GM19328 (cell line): ENCODE measurements at regions not wholly inside any gene's neighbourhood (a gene's known extent, or its start where the extent isn't known, plus 50 kb on each side); places are given as distances from the start of the nearest gene placed in this dataset.

ENCODE experiments used
- ATAC-seq: cut with Tn5 transposase; IDR thresholded peaks from one replicate; pipeline ENCODE4 v1.9.1; 2021; ENCODE audit warnings: mild to moderate bottlenecking, moderate library complexity; ENCODE audit not compliant: unreplicated experiment

- no peak for ATAC-seq
Observed at GRCh38 chr6:47151232-47151898, 109.2 kb upstream of the ADGRF1 start.

- no peak for ATAC-seq
Observed at GRCh38 chr6:47149554-47149953, 107.4 kb upstream of the ADGRF1 start.

- no peak for ATAC-seq
Observed at GRCh38 chr6:47149066-47149465, 106.9 kb upstream of the ADGRF1 start.

- ATAC-seq: no peak
Observed at GRCh38 chr6:47147836-47148344, 105.8 kb upstream of the ADGRF1 start.

GRCh38 chr6:47147175-47147727 lies 105.1 kb upstream of the ADGRF1 start:
- ATAC-seq: no peak

GRCh38 chr6:47146431-47147174 lies 104.5 kb upstream of the ADGRF1 start:
- no peak for ATAC-seq

GRCh38 chr6:47145212-47145611 lies 103.1 kb upstream of the ADGRF1 start:
- no peak for ATAC-seq

GRCh38 chr6:47144306-47144705 lies 102.2 kb upstream of the ADGRF1 start:
- ATAC-seq: no peak

GRCh38 chr6:47141963-47142362 lies 99.8 kb upstream of the ADGRF1 start:
- ATAC-seq: no peak

- no peak for ATAC-seq
Observed at GRCh38 chr6:47141171-47141570, 99.0 kb upstream of the ADGRF1 start.

- no peak for ATAC-seq
Observed at GRCh38 chr6:47138046-47138445, 95.9 kb upstream of the ADGRF1 start.

GRCh38 chr6:47137073-47137472 lies 94.9 kb upstream of the ADGRF1 start:
- no peak for ATAC-seq

GRCh38 chr6:47135772-47136171 lies 93.6 kb upstream of the ADGRF1 start:
- no peak for ATAC-seq

- ATAC-seq: no peak
Observed at GRCh38 chr6:47134476-47135189, 92.5 kb upstream of the ADGRF1 start.

GRCh38 chr6:47133230-47134000 lies 91.3 kb upstream of the ADGRF1 start:
- no peak for ATAC-seq

- ATAC-seq: no peak
Observed at GRCh38 chr6:47132724-47133123, 90.6 kb upstream of the ADGRF1 start.

- ATAC-seq: no peak
Observed at GRCh38 chr6:47131773-47132172, 89.6 kb upstream of the ADGRF1 start.

GRCh38 chr6:47130086-47130485 lies 88.0 kb upstream of the ADGRF1 start:
- no peak for ATAC-seq

GRCh38 chr6:47129129-47129528 lies 87.0 kb upstream of the ADGRF1 start:
- no peak for ATAC-seq

- ATAC-seq: no peak
Observed at GRCh38 chr6:47126647-47127391, 84.7 kb upstream of the ADGRF1 start.
